ES-I3 (cell line): ENCODE measurements at regions not wholly inside any gene's neighbourhood (a gene's known extent, or its start where the extent isn't known, plus 50 kb on each side); places are given as distances from the start of the nearest gene placed in this dataset.

Experiments
- H3K36me3 ChIP-seq: 2 replicates; pipeline ENCODE4 v1.6.1; 2013; ENCODE audit warnings: mild to moderate bottlenecking, low read length, control low read depth, moderate library complexity; ENCODE audit not compliant: insufficient read depth
- H3K4me1 ChIP-seq: 2 replicates; pipeline ENCODE4 v1.6.1; 2013; ENCODE audit warnings: mild to moderate bottlenecking, control low read depth, low read length; ENCODE audit not compliant: insufficient read depth
- H3K9ac ChIP-seq: 2 replicates; pipeline ENCODE4 v1.6.1; 2013; ENCODE audit warnings: low read depth, mild to moderate bottlenecking, low read length, moderate library complexity
- H3K9me3 ChIP-seq: 2 replicates; pipeline ENCODE4 v1.6.1; 2013; ENCODE audit warnings: mild to moderate bottlenecking, low read length, moderate library complexity; ENCODE audit not compliant: control insufficient read depth, insufficient read depth

DNA sequence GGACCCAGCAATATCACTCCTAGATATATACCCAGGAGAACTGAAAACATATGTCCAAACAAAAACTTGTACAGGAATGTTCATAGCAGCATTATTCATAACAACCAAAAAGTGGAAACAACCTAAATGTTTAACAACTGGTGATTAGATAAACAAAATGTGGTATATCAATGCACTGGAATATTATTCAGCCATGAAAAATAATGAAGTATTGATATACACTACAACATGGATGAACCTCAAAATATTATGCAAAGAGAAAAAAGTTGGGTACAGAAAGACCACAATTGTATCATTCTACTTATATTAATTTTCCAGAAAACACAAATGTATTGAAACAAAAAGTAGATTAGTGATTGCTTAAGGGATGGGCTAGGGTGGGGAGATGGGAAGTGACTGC, 498.6 kb downstream of the GRIN2A start:
- Histone ChIP-seq H3K4me1 (peaks cover 40% of the 10 kb centered on the region), H3K9me3 (peaks cover 6% of the 10 kb centered on the region), H3K36me3 (no peaks in the 10 kb centered on the region), H3K9ac (no peak overlapping the region)

DNA sequence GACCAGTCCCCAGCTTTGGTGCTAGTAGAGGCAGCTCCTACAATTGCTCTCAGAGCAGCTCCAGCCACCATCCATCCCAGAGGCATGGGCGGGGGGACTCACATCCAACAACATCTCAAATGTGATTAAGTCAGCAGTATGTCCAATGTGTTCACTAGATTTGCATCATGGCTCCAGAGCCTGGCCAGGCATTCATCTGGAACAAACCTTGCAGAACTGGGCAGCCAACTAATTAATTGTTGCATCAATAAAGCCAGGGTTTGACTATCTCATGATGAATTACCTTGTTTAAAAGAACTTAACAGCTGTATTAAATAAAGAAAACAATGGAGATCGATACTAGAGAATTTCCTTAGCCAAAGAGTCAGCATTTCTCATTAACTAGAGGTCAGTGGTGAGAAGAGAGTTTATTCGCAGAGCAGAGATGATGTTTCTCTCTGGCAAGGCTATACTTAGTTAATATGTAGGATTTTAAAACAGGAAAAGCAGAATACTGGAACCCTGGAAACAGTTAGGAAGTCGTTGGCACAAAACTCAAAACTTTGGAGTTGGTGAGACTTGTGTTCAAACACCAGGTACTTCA, 494.4 kb downstream of the GRIN2A start:
- H3K9ac ChIP-seq, result no peak overlapping the region
- H3K36me3 ChIP-seq, result no peaks in the 10 kb centered on the region
- 0 out of 2 replicates have a peak, but pooled peaks cover 6% of the 10 kb centered on the region for H3K4me1 ChIP-seq
- H3K9me3 ChIP-seq, result peaks cover 6% of the 10 kb centered on the region

DNA sequence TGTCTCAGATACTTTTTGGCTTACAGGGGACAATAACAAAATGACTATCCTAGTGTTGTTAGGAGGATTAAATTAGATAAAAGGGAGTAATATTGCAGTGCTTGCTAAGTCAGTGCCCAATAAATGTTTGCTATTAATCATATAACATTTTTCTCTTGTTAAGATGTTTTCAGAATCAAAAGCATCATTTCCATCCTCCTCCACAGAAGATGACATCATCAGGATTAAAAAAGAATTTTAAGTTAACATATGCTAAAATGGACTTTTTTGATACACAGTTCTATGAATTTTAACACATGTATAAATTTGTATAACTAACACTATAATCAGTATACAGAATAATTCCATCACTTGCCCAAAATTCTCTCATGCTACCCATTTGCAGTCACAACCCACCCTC, 492.6 kb downstream of the GRIN2A start:
- Histone ChIP-seq H3K4me1 (0 out of 2 replicates have a peak, but pooled peaks cover 9% of the 10 kb centered on the region), H3K9ac (no peak overlapping the region), H3K9me3 (no peaks in the 10 kb centered on the region), H3K36me3 (no peaks in the 10 kb centered on the region)

DNA sequence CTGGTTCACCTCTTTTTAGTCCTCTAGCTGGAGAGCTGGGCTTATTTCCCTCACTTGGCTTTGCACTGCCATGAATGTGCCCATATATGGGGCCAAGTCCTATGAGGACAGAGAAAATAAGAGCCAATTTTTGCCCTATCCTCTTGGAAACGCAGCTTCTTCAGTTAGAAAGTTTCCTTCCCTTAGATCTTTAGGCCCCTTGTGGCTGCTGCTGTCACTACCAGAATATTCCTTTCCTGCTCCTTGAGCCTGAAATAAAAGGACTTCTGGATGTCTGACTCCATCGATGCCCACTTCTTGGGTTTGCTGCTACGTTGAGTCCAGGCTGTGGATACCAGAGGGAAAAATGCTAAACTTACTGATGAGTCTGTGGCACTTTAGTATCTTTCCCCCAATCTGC, 487.1 kb downstream of the GRIN2A start:
- Histone ChIP-seq H3K4me1 (peaks cover 7% of the 10 kb centered on the region; the same call in 1 of the 2 replicates), H3K36me3 (no peaks in the 10 kb centered on the region; the same call in 1 of the 2 replicates), H3K9ac (no peak overlapping the region), H3K9me3 (no peaks in the 10 kb centered on the region)
